ENCODE measurements at regions not wholly inside any gene's neighbourhood (a gene's known extent, or its start where the extent isn't known, plus 50 kb on each side); places are given as distances from the start of the nearest gene placed in this dataset.
"Not testable (repeated sequence)": the region's sequence is repeated elsewhere in the genome, so short reads cannot be mapped to it uniquely, and the experiment has no call there.

DNA sequence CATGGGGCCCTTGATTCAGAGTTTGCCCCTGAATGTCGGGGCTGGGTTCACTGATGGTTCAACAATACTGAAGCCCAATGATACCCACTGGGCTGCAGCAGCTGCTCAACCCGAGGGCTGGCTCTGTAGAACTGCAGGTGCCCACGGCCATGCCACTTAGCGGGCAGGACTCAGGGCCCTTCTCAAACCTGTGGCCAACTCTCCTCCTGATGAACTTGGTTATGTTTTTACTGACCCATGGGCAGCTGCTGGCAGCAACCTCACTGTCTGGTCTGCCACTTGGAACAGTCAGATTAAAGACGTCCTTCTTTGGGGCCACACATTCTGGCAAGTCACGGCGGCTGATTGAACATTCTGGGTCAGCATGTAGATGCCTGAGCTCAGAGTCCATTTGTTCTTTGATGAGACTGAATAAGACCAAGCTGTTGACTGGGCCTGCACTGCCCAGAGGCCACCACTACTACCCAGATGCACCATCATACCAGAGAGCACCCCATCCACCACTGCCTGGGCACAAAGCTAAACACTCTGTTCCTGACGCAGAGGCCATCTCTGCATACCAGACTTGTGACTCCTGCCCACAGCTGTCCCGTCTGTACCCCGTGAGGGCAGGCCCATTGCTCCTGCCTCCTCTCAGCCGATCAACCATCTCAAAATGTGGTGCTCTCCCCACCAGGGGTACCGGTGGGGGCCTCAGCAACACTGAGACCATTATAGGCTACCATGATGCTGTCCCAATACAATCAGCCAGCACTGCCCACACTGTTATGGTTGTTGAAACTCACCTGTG is 67.8 kb downstream of the SHANK2 start:
- no peak for DNase-seq
- ATAC-seq: no peak
- intact Hi-C loops (cut with micrococcal nuclease): no loop called here

DNA sequence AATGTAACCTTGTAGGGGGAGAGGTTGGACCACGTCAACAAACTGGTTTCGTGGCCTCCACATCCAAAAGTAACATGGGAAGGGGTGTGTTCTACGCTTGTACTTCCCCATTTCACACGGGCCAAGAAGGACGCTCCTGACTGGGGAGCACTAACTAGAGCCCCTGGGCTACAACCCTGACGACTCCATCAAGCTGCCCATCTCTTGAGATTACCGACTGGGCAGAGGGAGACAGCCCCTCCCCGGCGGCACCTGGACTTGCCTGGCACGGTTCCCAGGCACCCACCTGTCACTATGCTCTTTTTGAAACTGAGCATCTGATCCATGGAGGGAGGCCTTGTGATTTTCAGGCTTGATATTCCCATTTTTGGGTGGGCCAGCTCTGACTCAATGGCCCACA is 68.5 kb downstream of the SHANK2 start:
- ATAC-seq: no peak
- intact Hi-C loops (cut with micrococcal nuclease): no loop called here
- no peak for DNase-seq

GRCh38 chr11:71182791-71183677 is 69.3 kb downstream of the SHANK2 start:
- intact Hi-C loops (cut with micrococcal nuclease): no loop called here
- no peak for ATAC-seq
- DNase-seq: no peak

GRCh38 chr11:71181566-71181965 is 70.8 kb downstream of the SHANK2 start:
- ATAC-seq (no peak), DNase-seq (no peak)
- intact Hi-C loops (cut with micrococcal nuclease): no loop called here

DNA sequence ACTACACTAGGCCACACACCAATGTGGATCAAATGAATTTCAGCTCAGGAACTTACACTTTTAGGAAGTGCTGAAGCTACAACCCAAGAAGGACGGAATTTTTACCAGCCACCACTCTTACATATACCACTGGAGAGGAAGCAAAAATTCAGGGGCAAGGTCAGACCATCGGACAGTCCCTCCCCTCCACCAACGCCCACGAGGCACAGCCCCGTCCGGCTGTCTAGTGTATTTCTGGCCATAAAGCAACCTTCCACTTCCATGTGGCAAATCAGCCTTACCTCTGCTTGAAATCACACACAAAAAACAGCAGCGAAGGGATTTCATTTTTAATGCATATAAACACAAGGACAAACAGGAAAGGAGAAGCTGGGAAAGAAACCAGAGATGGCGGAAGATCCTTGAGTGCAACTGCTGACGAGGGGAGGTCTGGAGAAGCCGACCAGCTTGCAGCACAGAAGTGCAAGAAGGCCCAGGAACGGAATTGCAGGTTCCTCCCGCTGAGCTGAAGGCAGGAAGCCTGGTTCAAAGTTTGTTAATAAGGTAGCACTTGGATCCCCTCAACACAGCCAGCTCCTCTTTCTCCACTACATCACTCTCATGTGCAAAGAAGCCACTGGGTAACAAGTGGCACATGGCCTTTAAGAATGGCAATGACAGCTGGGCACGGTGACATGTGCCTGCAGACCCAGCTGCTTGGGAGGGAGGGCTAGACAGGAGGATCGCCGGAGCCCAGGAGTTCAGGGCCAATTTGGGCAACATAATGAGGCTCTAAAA is 71.5 kb downstream of the SHANK2 start:
- no peak for ATAC-seq
- DNase-seq: no peak
- intact Hi-C loops (cut with micrococcal nuclease): no loop called here

DNA sequence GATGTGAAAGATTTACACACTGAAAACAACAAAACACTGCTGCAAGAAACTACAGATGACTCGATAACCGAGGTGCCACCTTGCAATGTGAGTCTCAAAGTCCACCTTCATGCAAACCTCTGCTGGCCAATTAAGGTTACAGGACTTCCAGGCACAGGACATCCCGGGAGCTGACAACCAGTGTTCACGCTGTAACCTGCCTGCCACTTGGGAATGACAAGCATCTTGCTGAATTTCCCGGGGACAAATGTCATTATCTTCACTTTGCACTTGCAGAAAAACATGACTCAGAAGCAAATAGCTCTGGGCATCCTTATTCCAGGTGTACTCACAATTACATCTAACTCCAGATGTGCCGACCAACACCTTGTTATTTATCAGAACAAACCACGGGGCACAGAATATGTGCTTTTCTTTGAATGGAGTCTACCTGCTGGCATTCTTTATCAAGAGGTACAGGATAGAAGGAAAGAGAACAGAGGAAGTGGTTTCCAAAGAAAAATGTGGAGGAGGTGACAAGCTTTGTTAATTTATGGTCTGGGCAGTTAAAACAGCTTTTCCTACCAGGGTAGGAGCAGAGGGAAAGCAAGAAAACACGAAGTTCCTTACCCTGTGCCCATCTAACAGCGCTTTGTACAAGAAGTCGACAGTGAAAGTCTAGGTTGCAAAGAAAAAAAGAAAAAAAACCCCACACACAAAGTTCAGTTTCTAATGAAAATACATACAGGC is 72.3 kb downstream of the SHANK2 start:
- no peak for DNase-seq
- intact Hi-C loops (cut with micrococcal nuclease): no loop called here
- ATAC-seq: no peak

- ATAC-seq (no peak), DNase-seq (no peak)
- intact Hi-C loops (cut with micrococcal nuclease): no loop called here
Observed at GRCh38 chr11:71178076-71178475, 74.3 kb downstream of the SHANK2 start.

DNA sequence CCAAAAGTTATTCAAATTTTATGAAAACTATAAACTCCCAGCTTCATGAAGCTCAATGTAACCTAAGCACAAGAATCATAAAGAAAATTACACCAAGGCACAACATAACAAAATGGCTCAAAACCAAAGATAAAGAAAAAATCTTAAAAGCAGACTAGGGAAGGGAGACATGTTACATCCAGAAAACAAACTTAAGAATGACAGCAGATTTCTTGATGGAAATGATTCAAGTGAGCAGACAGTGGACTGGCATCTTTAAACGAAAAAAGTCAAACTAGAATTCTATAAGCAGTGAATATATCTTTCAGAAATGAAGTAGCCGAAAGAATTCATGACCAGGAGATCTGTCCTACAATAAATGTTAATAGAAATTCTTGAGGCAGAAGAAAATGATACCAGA is 75.6 kb downstream of the SHANK2 start:
- ATAC-seq (no peak), DNase-seq (no peak)
- intact Hi-C loops (cut with micrococcal nuclease): no loop called here

GRCh38 chr11:71173709-71174108 is 78.7 kb downstream of the SHANK2 start:
- DNase-seq (no peak), ATAC-seq (no peak)
- intact Hi-C loops (cut with micrococcal nuclease): no loop called here

DNA sequence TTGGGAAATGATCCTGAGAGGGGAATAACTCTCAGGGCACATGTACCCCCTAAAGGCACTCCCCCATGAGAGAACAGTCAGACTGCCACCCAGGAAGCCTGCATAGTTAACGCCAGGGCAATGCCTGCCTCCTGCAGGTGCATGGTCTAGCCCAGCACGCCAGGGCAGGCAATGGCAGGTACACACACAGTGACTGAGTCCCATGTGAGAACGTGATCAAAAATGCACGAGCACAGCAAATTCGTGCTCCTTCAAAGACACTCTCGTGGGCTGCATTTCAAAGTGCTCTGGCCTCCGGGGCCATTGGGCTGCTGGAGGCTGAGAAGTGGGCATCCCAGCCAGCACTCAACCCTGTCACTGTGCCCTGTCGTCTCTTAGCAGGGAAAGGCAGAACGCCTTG is 79.7 kb downstream of the SHANK2 start:
- DNase-seq (no peak), ATAC-seq (no peak)
- intact Hi-C loops (cut with micrococcal nuclease): no loop called here

DNA sequence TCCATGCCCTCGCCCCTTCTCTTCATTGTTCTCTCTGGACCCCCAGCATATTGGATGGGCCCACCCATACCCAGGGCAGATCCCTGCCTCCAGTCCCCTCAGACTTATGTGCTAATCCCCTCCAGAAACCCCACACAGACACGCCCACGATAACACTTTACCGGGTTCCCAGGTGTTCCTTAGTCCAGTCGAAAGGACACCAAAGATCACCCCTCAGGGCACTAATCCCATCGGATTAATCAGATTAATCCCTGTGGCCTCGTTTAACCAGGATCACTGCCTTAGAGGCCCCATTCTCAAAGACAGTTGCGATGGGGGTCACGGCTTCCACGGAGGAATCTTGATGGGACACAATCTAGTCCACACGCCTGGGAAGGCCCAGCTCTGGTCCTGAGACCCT is 80.8 kb downstream of the SHANK2 start:
- ATAC-seq (no peak), DNase-seq (no peak)
- intact Hi-C loops (cut with micrococcal nuclease): no loop called here

- intact Hi-C loops (cut with micrococcal nuclease): no loop called here
- DNase-seq: no peak
- ATAC-seq: no peak
Observed at GRCh38 chr11:71170624-71171423, 81.6 kb downstream of the SHANK2 start.

GRCh38 chr11:71169313-71169712 is 83.1 kb downstream of the SHANK2 start:
- no peak for ATAC-seq
- DNase-seq: no peak
- intact Hi-C loops (cut with micrococcal nuclease): no loop called here

DNA sequence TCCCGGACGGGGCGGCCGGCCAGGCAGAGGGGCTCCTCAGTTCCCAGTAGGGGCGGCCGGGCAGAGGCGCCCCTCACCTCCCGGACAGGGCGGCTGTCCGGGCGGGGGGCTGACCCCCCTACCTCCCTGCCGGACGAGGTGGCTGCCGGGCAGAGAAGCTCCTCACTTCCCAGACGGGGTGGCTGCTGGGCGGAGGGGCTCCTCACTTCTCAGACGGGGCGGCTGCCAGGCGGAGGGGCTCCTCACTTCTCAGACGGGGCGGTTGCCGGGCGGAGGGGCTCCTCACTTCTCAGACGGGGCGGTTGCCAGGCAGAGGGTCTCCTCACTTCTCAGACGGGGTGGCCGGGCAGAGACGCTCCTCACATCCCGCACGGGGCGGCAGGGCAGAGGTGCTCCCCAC is 84.6 kb downstream of the SHANK2 start:
- intact Hi-C loops (cut with micrococcal nuclease); DNase-seq; ATAC-seq: not testable (repeated sequence)

- intact Hi-C loops (cut with micrococcal nuclease): no loop called here
- ATAC-seq (no peak), DNase-seq (no peak)
Observed at GRCh38 chr11:71165771-71166170, 86.6 kb downstream of the SHANK2 start.

GRCh38 chr11:71164621-71165020 is 87.8 kb downstream of the SHANK2 start:
- no peak for DNase-seq
- no peak for ATAC-seq
- intact Hi-C loops (cut with micrococcal nuclease): no loop called here

- intact Hi-C loops (cut with micrococcal nuclease): no loop called here
Observed at GRCh38 chr11:71164186-71164585, 88.2 kb downstream of the SHANK2 start.

DNA sequence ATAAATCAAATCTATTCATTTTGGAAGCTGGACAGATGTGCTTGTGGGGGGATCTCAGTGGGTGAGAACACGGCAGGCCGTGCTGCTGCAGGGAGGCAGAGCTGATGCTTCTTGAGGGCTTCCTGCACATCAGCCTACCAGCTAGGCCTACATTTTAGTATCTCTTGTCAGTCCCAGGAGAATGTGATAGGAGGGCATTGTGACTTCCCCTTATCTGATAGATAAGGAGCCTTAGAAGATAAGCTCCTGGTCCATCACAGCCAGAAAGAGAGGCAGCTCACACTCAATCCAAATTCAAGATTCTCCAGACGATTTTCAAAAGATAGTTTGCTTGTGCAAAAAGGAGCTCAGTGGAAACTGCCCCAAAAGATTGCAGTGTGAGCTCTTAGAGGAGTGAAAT is 89.0 kb downstream of the SHANK2 start:
- ATAC-seq (no peak), DNase-seq (no peak)
- intact Hi-C loops (cut with micrococcal nuclease): no loop called here

More at GRCh38 chr11:71164186-71164585, 88.2 kb downstream of the SHANK2 start:
- ATAC-seq (no peak), DNase-seq (no peak)
